Calu3 (cell line): ENCODE measurements at regions not wholly inside any gene's neighbourhood (a gene's known extent, or its start where the extent isn't known, plus 50 kb on each side); places are given as distances from the start of the nearest gene placed in this dataset.

ENCODE experiments used
- BruUV-seq: library from RNA; stranded (reverse); fragments of 400-500 nt; replicated peaks from 2 replicates; lab custom pipeline; 2021; lab: Mats Ljungman, UMichigan
- CTCF ChIA-PET: fragments of 300-600 bp; sonication (Branson Sonifier 250); formaldehyde crosslinking; loops from one replicate; lab custom pipeline; 2022; ENCODE audit warnings: antibody characterized with exemption; lab: Charles Lee
- DNase-seq: peaks from one replicate; pipeline ENCODE4 v3.0.0; 2022
- H3K27ac Mint-ChIP-seq: one replicate; pipeline ENCODE4 v1.8.0; 2022; ENCODE audit warnings: mixed read lengths; ENCODE audit not compliant: unreplicated experiment
- H3K27me3 Mint-ChIP-seq: one replicate; pipeline ENCODE4 v1.8.0; 2022; ENCODE audit warnings: mixed read lengths; ENCODE audit not compliant: unreplicated experiment
- H3K36me3 Mint-ChIP-seq: one replicate; pipeline ENCODE4 v1.8.0; 2022; ENCODE audit warnings: mild to moderate bottlenecking, moderate library complexity, mixed read lengths; ENCODE audit not compliant: insufficient read depth, unreplicated experiment
- H3K4me1 Mint-ChIP-seq: one replicate; pipeline ENCODE4 v1.8.0; 2022; ENCODE audit warnings: mild to moderate bottlenecking, low read depth, mixed read lengths; ENCODE audit not compliant: unreplicated experiment
- H3K4me3 Mint-ChIP-seq: one replicate; pipeline ENCODE4 v1.8.0; 2022; ENCODE audit warnings: mild to moderate bottlenecking, low read depth, moderate library complexity, mixed read lengths; ENCODE audit not compliant: unreplicated experiment
- H3K9me3 Mint-ChIP-seq: one replicate; pipeline ENCODE4 v1.8.0; 2022; ENCODE audit warnings: low read depth, mixed read lengths; ENCODE audit not compliant: unreplicated experiment
- CTCF ChIP-seq: fragments of 200-600 bp; IDR thresholded peaks from one replicate; pipeline ENCODE4 v1.8.0; 2022; ENCODE audit warnings: antibody characterized with exemption; ENCODE audit not compliant: unreplicated experiment
- intact Hi-C: fragments of 100-400 bp; cut with micrococcal nuclease; formaldehyde crosslinking; loops from one replicate; pipeline ENCODE4 v1.10.0; 2022; ENCODE audit not compliant: unreplicated experiment

GRCh38 chr14:58829594-58829993 lies 191.8 kb downstream of the DACT1 start:
- no TSS peak for BruUV-seq

GRCh38 chr14:58830121-58830520 lies 192.4 kb downstream of the DACT1 start:
- H3K4me1 Mint-ChIP-seq, result peaks cover 25% of the 10 kb centered on the region
- no peak overlapping the region for H3K4me3 Mint-ChIP-seq
- no peak for DNase-seq
- intact Hi-C loops, result no loop called here
- no peak for TF ChIP-seq CTCF
- CTCF ChIA-PET, result interaction anchor here (0.6 to 1.6 kb wide), 3 partner anchors 10 to 510 kb away, joined by 3 read pairs; no protein-coding TSS in a partner anchor
- no peaks in the 10 kb centered on the region for H3K27me3 Mint-ChIP-seq
- BruUV-seq, result no TSS peak
- H3K36me3 Mint-ChIP-seq, result no peaks in the 10 kb centered on the region
- no peak overlapping the region for H3K27ac Mint-ChIP-seq
- H3K9me3 Mint-ChIP-seq, result no peaks in the 10 kb centered on the region

More at GRCh38 chr14:58829594-58829993, 191.8 kb downstream of the DACT1 start:
- peak; percentile 32 for DNase-seq
- Mint-ChIP-seq H3K27ac (peak overlapping the region; percentile 8), H3K4me3 (peak overlapping the region; percentile 5), H3K36me3 (no peaks in the 10 kb centered on the region), H3K9me3 (no peaks in the 10 kb centered on the region), H3K4me1 (peaks cover 25% of the 10 kb centered on the region), H3K27me3 (no peaks in the 10 kb centered on the region)
- intact Hi-C loops, result loop anchor here (2.0 kb wide), 1 partner anchor 189 kb away; no protein-coding TSS in a partner anchor
- TF ChIP-seq CTCF, result no peak
- CTCF ChIA-PET, result interaction anchor here (0.6 to 1.6 kb wide), 3 partner anchors 11 to 509 kb away, joined by 3 read pairs; no protein-coding TSS in a partner anchor

- Mint-ChIP-seq H3K4me1 (peaks cover 25% of the 10 kb centered on the region), H3K27ac (no peak overlapping the region), H3K36me3 (no peaks in the 10 kb centered on the region), H3K9me3 (no peaks in the 10 kb centered on the region), H3K4me3 (no peak overlapping the region), H3K27me3 (no peaks in the 10 kb centered on the region)
- DNase-seq, result peak; percentile 5
- TF ChIP-seq CTCF, result no peak
- intact Hi-C loops, result no loop called here
- CTCF ChIA-PET, result no interaction called here
- BruUV-seq, result no TSS peak
Observed at GRCh38 chr14:58832095-58832521, 194.3 kb downstream of the DACT1 start.

DNA sequence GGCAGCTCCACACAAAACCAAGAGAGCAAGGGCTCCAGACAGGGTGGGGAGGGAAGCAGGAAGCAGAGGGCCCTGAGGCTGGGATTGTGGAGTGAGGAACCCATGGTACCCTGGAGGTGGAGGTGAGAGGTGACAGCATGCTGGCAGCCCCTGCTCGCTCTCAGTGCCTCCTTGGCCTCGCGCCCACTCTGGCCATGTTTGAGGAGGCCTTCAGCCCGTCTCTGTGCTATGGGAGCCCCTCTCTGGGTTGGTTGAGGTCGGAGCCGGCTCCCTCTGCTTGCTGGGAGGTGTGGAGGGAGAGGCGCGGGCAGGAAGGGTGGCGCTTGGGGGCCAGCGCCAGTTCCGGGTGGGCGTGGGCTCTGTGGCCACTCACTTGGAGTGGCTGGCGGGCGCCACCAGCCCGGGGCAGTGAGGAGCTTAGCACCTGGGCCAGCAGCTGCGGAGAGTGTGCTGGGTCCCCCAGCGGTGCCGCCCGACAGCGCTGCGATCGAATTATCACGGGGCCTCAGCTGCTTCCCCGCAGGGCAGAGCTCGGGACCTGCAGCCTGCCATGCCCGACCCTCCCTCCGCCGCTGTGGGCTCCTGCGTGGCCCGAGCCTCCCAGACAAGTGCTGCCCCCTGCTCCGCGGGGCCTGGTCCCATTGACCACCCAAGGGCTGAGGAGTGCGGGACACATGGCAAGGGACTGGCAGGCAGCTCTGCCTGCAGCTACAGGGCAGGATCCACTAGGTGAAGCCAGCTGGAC lies 196.0 kb downstream of the DACT1 start:
- Mint-ChIP-seq H3K36me3 (no peaks in the 10 kb centered on the region), H3K27me3 (no peaks in the 10 kb centered on the region), H3K4me3 (no peak overlapping the region), H3K9me3 (no peaks in the 10 kb centered on the region), H3K4me1 (peaks cover 25% of the 10 kb centered on the region), H3K27ac (no peak overlapping the region)
- intact Hi-C loops, result no loop called here
- no peak for DNase-seq
- BruUV-seq, result no TSS peak
- no peak for TF ChIP-seq CTCF
- CTCF ChIA-PET, result no interaction called here
